GM12873 (cell line): ENCODE measurements at regions not wholly inside any gene's neighbourhood (a gene's known extent, or its start where the extent isn't known, plus 50 kb on each side); places are given as distances from the start of the nearest gene placed in this dataset.

Experiments used
- CTCF ChIP-seq: IDR thresholded peaks from 2 replicates; pipeline ENCODE4 v1.5.1; 2012; ENCODE audit warnings: low read depth, mild to moderate bottlenecking, moderate library complexity, low read length, control low read depth; ENCODE audit not compliant: insufficient read depth; ENCODE audit errors: missing control alignments

DNA sequence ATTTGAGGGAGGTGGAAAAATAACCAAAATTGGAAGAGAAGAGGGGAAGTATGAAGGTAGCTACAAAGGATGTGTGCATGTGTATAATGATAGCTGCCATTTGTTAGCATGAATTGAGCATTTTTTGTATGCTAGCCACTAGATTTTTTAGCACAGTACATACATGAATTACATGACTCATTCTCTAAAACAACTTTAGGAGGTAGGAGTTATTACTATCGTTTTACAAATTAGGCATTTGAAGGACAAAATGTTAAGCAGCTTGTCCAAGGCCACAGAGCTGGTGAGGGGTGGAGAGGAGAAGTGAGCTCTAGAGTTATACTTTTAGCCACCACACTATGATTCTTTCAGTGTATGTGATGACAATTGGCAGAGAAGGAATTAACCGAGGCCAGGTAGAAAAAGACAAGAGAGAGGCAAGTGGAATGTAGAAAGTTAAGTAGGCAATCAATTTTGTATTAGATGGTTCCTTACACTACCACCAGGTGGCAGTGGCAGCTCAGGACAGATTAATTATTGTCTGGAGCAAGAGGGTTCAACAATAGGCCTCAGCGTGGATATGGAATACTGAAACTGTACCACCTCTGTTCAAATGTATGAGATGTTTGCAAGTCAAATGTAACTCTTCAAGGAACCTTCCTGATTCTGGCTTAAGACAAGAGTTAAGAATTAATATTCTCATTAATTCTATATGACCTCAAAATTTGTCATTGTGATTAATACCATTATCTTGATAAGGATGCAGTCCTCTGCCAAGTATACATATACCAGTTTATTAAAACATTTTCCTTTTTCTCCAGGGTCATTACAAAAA lies 128.0 kb downstream of the MBL2 start:
- TF ChIP-seq CTCF: peak; percentile 77

GRCh38 chr10:52645187-52645758 lies 127.3 kb downstream of the MBL2 start:
- TF ChIP-seq CTCF: no peak

- no peak for TF ChIP-seq CTCF
Measured at GRCh38 chr10:52649511-52649910, 123.1 kb downstream of the MBL2 start.

GRCh38 chr10:52650873-52651272 lies 121.7 kb downstream of the MBL2 start:
- TF ChIP-seq CTCF: no peak

DNA sequence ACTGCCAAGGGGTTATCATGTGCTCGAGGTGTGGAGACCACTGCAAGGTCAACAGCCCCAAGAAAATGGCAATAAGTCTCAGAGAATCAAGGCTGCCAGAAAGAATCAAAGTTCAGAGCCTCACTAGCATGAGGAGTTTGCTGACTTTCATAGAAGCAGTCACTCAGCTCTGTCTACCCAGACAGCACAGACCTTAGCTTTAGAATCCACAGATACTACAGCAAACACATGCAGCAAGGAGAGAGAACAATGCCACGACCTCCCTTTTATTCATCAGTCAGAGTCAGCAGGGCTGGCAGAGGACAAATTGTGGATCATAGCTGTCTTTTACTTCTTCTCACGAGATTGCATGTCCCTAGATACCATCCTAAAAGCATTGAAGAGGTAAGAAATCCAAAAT lies 121.3 kb downstream of the MBL2 start:
- TF ChIP-seq CTCF: no peak

- TF ChIP-seq CTCF: no peak
Measured at GRCh38 chr10:52652431-52653262, 119.9 kb downstream of the MBL2 start.

GRCh38 chr10:52653263-52653909 lies 119.2 kb downstream of the MBL2 start:
- TF ChIP-seq CTCF: no peak
